ENCODE measurements at regions not wholly inside any gene's neighbourhood (a gene's known extent, or its start where the extent isn't known, plus 50 kb on each side); places are given as distances from the start of the nearest gene placed in this dataset.

DNA sequence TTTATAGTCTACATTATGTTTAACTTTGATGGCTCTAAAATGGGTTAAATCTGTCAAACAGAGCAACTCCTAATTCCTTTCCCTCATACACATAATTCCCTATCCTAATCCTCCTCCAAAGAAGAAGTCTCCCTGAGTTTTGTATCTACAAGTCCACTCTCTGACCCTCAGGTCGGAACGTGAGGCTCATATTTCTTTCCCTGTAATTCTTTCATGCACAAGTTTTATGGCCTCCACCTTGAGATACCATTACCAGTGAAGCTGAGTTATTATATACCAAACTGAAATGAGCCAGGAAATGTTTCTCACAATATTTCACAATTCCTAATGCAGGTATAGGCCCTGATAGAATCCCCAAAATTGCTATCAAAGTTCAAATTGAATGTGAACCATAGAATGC lies 106.4 kb downstream of the CASP12 start:
- no peak for DNase-seq (ENCODE audit: low read depth, low spot score)
- H3K9me3 Mint-ChIP-seq: peaks cover 4% of the 10 kb centered on the region
- H3K4me3 Mint-ChIP-seq: no peak overlapping the region
- peaks cover 12% of the 10 kb centered on the region for H3K4me1 Mint-ChIP-seq
- H3K36me3 Mint-ChIP-seq (ENCODE audit: low read depth): no peaks in the 10 kb centered on the region
- no peak overlapping the region for H3K27ac Mint-ChIP-seq (ENCODE audit: unreplicated experiment)
- H3K27me3 Mint-ChIP-seq (ENCODE audit: low read depth): no peaks in the 10 kb centered on the region
- no peak for TF ChIP-seq CTCF (conservative IDR thresholded peaks at IDR 0.05)

DNA sequence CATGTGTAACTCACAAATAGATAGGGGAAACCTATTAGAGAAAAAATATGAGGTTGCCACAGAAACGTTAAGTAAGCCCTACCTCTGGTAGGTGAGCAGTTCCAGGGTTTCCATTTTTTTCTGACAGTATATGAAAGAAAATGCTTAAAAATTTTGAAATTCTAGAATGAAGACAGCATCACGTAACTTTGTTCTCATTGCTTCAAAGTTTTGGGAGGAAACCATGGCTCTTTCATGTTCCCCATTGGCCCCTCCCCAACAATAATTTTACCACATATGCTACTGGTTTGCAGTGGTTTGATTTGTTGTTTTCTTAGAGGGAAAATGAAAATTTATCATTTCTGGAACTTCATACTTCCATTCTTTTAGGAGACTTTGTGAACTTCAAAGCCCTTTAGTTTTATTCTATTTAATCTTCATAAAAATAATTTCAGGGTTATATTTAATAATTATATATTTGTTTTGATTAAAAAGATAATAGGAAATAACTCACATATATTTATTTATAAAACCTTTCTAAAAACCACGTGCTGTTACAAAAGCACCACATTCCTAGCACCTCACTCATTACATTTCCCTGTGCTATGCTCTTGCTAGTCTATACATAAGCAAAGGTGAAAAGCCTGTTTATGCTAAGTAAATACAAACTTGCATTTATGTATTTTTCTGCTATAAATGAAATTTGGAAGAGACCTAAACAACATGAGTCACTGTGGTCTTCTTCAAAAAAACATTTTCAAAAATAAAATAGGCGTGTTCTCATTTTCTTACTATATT lies 113.4 kb downstream of the CASP12 start:
- Mint-ChIP-seq H3K9me3 (no peaks in the 10 kb centered on the region), H3K4me1 (peaks cover 4% of the 10 kb centered on the region), H3K4me3 (no peak overlapping the region), H3K36me3 (ENCODE audit: low read depth) (no peaks in the 10 kb centered on the region), H3K27me3 (ENCODE audit: low read depth) (no peaks in the 10 kb centered on the region), H3K27ac (ENCODE audit: unreplicated experiment) (no peak overlapping the region)
- no peak for TF ChIP-seq CTCF (conservative IDR thresholded peaks at IDR 0.05)
- no peak for DNase-seq (ENCODE audit: low read depth, low spot score)

GRCh38 chr11:104783241-104783640 lies 115.0 kb downstream of the CASP12 start:
- Mint-ChIP-seq H3K4me1 (peaks cover 4% of the 10 kb centered on the region), H3K4me3 (no peak overlapping the region), H3K27ac (ENCODE audit: unreplicated experiment) (peak overlapping the region; percentile 12), H3K36me3 (ENCODE audit: low read depth) (no peaks in the 10 kb centered on the region), H3K27me3 (ENCODE audit: low read depth) (no peaks in the 10 kb centered on the region), H3K9me3 (no peaks in the 10 kb centered on the region)
- DNase-seq (ENCODE audit: low read depth, low spot score): no peak
- no peak for TF ChIP-seq CTCF (conservative IDR thresholded peaks at IDR 0.05)

GRCh38 chr11:104782377-104782754 lies 115.9 kb downstream of the CASP12 start:
- TF ChIP-seq CTCF (conservative IDR thresholded peaks at IDR 0.05): no peak
- Mint-ChIP-seq H3K27me3 (ENCODE audit: low read depth) (no peaks in the 10 kb centered on the region), H3K4me1 (peaks cover 4% of the 10 kb centered on the region), H3K9me3 (no peaks in the 10 kb centered on the region), H3K27ac (ENCODE audit: unreplicated experiment) (no peak overlapping the region), H3K4me3 (no peak overlapping the region), H3K36me3 (ENCODE audit: low read depth) (no peaks in the 10 kb centered on the region)
- DNase-seq (ENCODE audit: low read depth, low spot score): no peak

- H3K9me3 Mint-ChIP-seq: no peaks in the 10 kb centered on the region
- H3K27ac Mint-ChIP-seq (ENCODE audit: unreplicated experiment): no peak overlapping the region
- no peaks in the 10 kb centered on the region for H3K36me3 Mint-ChIP-seq (ENCODE audit: low read depth)
- H3K4me3 Mint-ChIP-seq: no peak overlapping the region
- DNase-seq (ENCODE audit: low read depth, low spot score): no peak
- H3K27me3 Mint-ChIP-seq (ENCODE audit: low read depth): no peaks in the 10 kb centered on the region
- peaks cover 4% of the 10 kb centered on the region for H3K4me1 Mint-ChIP-seq
- no peak for TF ChIP-seq CTCF (conservative IDR thresholded peaks at IDR 0.05)
Measured at GRCh38 chr11:104781719-104782376, 116.4 kb downstream of the CASP12 start.
